Stimulated activated CD4-positive, alpha-beta T cell treated with anti-CD3 and anti-CD28 coated beads, TNF-alpha, amount 100 ng/mL, for 24 hours (primary cell): ENCODE measurements at regions not wholly inside any gene's neighbourhood (a gene's known extent, or its start where the extent isn't known, plus 50 kb on each side); places are given as distances from the start of the nearest gene placed in this dataset.

Experiments
- DNase-seq, 3 experiments: peaks; one replicate each; pipeline ENCODE4 v3.0.0-alpha.2; 2020; ENCODE audit warnings: low read depth in 3 of 3

- DNase-seq, result no peak
These were observed 556.6 kb downstream of the DIAPH3 start for GRCh38 chr13:59607172-59607571.

DNA sequence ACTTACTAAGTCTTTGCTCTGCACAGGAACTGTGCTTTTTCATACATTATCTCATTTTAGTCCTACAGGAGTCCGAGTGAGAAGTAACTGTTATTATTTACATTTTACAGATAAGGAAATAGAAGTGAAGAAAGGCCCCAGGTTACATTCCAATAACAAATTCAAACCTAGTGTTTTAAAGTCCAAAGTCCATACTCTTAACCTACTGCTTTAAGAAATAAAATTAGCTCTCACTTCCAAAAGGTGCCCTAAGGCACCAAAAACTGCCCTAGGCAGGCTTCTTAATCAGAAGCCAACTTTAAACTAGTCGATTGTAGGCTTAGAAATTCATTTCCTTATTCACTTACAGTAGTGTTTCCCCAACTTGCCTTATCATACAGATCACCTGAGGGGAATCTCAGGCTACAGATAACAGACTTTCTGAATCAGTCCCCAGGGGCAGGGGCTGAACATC lies 555.9 kb downstream of the DIAPH3 start:
- DNase-seq, result no peak

DNA sequence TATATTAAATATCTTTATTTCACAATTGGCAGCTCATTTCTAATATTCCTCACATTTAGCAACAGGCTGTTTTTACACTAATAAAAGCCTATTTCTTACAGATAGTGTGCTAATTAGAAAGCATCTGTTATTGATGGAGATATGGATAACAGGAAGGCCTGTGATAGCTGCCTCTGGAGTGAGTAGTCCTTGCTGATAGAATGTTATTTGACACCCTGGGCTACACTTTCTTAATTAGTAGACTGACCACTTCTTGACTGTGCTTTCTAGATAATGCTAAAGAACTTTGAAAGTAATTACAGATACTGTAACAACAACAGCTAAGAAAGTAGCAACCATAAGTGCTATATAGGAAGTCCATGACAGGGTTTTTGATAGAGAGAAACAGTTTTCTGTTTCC lies 554.3 kb downstream of the DIAPH3 start:
- no peak for DNase-seq
